ENCODE measurements at regions not wholly inside any gene's neighbourhood (a gene's known extent, or its start where the extent isn't known, plus 50 kb on each side); places are given as distances from the start of the nearest gene placed in this dataset.

DNA sequence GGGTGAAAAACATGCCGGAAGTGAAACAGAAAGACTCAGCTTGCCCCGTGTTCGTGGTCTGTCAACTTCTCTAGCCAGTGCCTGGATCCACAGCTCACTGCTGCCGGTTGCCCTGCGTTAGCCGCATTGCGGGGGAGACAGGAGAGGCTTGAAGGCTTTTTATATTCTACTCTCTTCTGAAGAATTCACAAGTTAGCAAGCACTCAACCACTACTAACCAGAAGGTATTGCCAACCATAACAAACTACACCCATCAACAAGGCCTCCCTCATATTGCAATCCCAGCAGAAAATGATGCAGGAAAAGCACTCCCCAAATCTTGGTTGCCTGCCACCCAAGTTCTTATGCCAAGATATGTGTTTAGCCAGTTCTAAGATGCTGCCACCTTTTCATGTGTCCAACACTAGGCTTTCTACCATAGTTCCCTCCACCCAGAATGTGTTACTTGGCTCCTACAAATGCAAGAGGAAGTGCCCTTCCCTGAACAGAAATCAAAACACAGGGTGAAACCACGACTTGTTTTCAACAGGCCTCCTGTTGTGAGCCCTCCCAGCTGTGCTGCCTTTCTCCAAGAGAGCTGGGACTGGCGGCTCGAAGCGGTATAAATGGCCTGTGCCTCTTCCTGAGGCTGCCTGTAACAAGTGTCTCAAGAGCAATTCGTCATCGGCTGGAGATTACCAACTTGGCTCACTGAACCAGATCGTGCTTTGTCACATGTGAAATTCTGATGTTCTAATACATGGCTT, 129.0 kb downstream of the SNX18 start:
- H3K36me3 ChIP-seq (replicated peaks in 1 of 2; ENCODE audit: control insufficient read depth in 1 of 2, insufficient read depth in 2 of 2, low read length in 1 of 2) = no peaks in the 10 kb centered on the region
- DNase-seq = no peak
- WGBS (ENCODE audit: low lambda C conversion rate) = 61% methylated on average over 14 of the region's 14 CpGs
- no peaks in the 10 kb centered on the region for H3K9me3 ChIP-seq
- no peaks in the 10 kb centered on the region; the same call in 1 of the 2 replicates for H3K27me3 ChIP-seq (ENCODE audit: insufficient read depth)
- H3K27ac ChIP-seq (ENCODE audit: low read depth in 2 of 2, low read length in 1 of 2) = no peak overlapping the region
- H3K4me3 ChIP-seq (ENCODE audit: low read depth in 2 of 2, low read length in 1 of 2) = no peak overlapping the region
- H3F3A ChIP-seq (replicated peaks; ENCODE audit: insufficient read depth) = peaks cover 8% of the 10 kb centered on the region
- H3K79me2 ChIP-seq (ENCODE audit: insufficient read depth) = no peaks in the 10 kb centered on the region
- no peak overlapping the region for H3K9ac ChIP-seq
- H2AFZ ChIP-seq (ENCODE audit: low read depth) = no peak overlapping the region
- TF ChIP-seq CHD2 (IDR thresholded peaks at IDR 0.05; ENCODE audit: low read length, partially characterized antibody) (no peak), YY1 (IDR thresholded peaks at IDR 0.05; ENCODE audit: low read depth) (no peak), EP300 (IDR thresholded peaks at IDR 0.05; ENCODE audit: borderline replicate concordance in 1 of 2, low read depth in 1 of 2, low read length in 1 of 2) (no peak)
- H3K9me2 ChIP-seq = no peaks in the 10 kb centered on the region
- POLR2A ChIA-PET = no interaction called here
- H3K4me1 ChIP-seq (ENCODE audit: control insufficient read depth in 1 of 2, insufficient read depth in 2 of 2, low read depth in 1 of 2, low read length in 1 of 2) = peaks cover 2 to 34% of the 10 kb centered on the region in 2 experiments; a peak in 3 of 4 replicates
- CTCF ChIA-PET = no interaction called here
- no peaks in the 10 kb centered on the region for H4K20me1 ChIP-seq (ENCODE audit: insufficient read depth)
- H3K4me2 ChIP-seq = no peak overlapping the region

DNA sequence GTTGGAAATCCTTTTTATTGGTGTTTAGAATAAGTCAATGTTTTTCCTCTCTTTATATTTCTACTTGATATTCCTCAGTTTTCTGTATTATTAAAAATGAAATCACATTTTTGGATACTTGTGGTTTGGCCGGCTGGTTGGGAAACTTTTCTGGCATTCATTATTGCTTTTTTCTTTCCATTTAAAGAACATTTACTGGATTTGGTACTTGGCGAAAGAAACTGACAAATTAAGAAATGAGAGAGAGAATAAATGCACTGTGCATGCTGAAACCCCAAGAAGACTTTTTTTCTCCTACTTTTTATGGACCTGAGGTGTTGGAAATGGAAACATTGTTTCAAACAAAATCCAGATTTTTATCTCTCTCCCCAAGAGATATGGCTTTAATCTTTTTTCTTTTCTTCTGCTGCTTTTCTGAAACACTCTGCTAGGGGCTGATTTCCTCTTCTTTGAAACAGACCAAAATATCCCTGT, 128.4 kb downstream of the SNX18 start:
- Histone ChIP-seq H3K9me2 (no peaks in the 10 kb centered on the region), H3K9me3 (no peaks in the 10 kb centered on the region), H3K27me3 (ENCODE audit: insufficient read depth) (no peaks in the 10 kb centered on the region), H3K4me3 (ENCODE audit: low read depth in 2 of 2, low read length in 1 of 2) (no peak overlapping the region), H3K79me2 (ENCODE audit: insufficient read depth) (no peaks in the 10 kb centered on the region), H4K20me1 (ENCODE audit: insufficient read depth) (no peaks in the 10 kb centered on the region), H3F3A (replicated peaks; ENCODE audit: insufficient read depth) (peaks cover 8% of the 10 kb centered on the region), H3K4me1 (ENCODE audit: control insufficient read depth in 1 of 2, insufficient read depth in 2 of 2, low read depth in 1 of 2, low read length in 1 of 2) (peaks cover 0 to 31% of the 10 kb centered on the region in 2 experiments; a peak in 3 of 4 replicates), H3K27ac (ENCODE audit: low read depth in 2 of 2, low read length in 1 of 2) (no peak overlapping the region), H3K9ac (no peak overlapping the region), H3K4me2 (no peak overlapping the region), H3K36me3 (replicated peaks in 1 of 2; ENCODE audit: control insufficient read depth in 1 of 2, insufficient read depth in 2 of 2, low read length in 1 of 2) (no peaks in the 10 kb centered on the region), H2AFZ (ENCODE audit: low read depth) (no peak overlapping the region; the same call in 1 of the 2 replicates)
- CTCF ChIA-PET = interaction anchor here (0.8 kb wide), 1 partner anchor 13 kb away, joined by 3 read pairs; no protein-coding TSS in a partner anchor
- no peak for TF ChIP-seq JUND (IDR thresholded peaks at IDR 0.05)
- TF ChIP-seq EP300 (IDR thresholded peaks at IDR 0.05; ENCODE audit: borderline replicate concordance in 1 of 2, low read depth in 1 of 2, low read length in 1 of 2) = no peak
- no peak for TF ChIP-seq RFX5 (IDR thresholded peaks at IDR 0.05; ENCODE audit: low read length)
- TF ChIP-seq, protein P1, sequence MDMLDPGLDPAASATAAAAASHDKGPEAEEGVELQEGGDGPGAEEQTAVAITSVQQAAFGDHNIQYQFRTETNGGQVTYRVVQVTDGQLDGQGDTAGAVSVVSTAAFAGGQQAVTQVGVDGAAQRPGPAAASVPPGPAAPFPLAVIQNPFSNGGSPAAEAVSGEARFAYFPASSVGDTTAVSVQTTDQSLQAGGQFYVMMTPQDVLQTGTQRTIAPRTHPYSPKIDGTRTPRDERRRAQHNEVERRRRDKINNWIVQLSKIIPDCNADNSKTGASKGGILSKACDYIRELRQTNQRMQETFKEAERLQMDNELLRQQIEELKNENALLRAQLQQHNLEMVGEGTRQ (IDR thresholded peaks at IDR 0.05; ENCODE audit: borderline replicate concordance, low read depth, low read length) = no peak
- no peak for TF ChIP-seq FOSL2 (IDR thresholded peaks at IDR 0.05; ENCODE audit: borderline replicate concordance, low read depth)
- TF ChIP-seq, protein P2, sequence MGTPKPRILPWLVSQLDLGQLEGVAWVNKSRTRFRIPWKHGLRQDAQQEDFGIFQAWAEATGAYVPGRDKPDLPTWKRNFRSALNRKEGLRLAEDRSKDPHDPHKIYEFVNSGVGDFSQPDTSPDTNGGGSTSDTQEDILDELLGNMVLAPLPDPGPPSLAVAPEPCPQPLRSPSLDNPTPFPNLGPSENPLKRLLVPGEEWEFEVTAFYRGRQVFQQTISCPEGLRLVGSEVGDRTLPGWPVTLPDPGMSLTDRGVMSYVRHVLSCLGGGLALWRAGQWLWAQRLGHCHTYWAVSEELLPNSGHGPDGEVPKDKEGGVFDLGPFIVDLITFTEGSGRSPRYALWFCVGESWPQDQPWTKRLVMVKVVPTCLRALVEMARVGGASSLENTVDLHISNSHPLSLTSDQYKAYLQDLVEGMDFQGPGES (IDR thresholded peaks at IDR 0.05; ENCODE audit: low read depth, low read length) = no peak
- WGBS (ENCODE audit: low lambda C conversion rate) = 83% methylated on average over 2 of the region's 2 CpGs
- POLR2A ChIA-PET = no interaction called here
- DNase-seq = no peak

All from SK-N-SH (cell line).